CD14-positive monocyte (primary cell): ENCODE measurements at regions not wholly inside any gene's neighbourhood (a gene's known extent, or its start where the extent isn't known, plus 50 kb on each side); places are given as distances from the start of the nearest gene placed in this dataset.

Source experiments
- DNase-seq, 3 donors: peaks; one replicate each; pipeline ENCODE4 v3.0.0-alpha.2; 2011 to 2022
- H2AFZ ChIP-seq: 2 replicates; pipeline ENCODE4 v1.6.0; 2012; ENCODE audit warnings: mild to moderate bottlenecking, low read depth, low read length, inconsistent platforms; ENCODE audit not compliant: insufficient read depth, poor library complexity, severe bottlenecking
- H3K27ac ChIP-seq, 2 donors: 1 replicate in 1 of 2; 2 replicates in 1 of 2; pipeline ENCODE4 v1.5.1; 2012 to 2013; ENCODE audit warnings: low read length in 2 of 2, control low read depth in 1 of 2, inconsistent platforms in 1 of 2, low read depth in 1 of 2, mild to moderate bottlenecking in 1 of 2
- H3K27me3 ChIP-seq, 2 donors: one replicate each; pipeline versions ENCODE4 v1.6.0 to v1.6.1; 2011 to 2013; ENCODE audit warnings: low read length in 2 of 2; ENCODE audit not compliant: control insufficient read depth in 2 of 2, insufficient read depth in 2 of 2
- H3K36me3 ChIP-seq, 2 donors: replicated peaks in 1 of 2; 1 replicate in 1 of 2; 2 replicates in 1 of 2; pipeline versions ENCODE4 v1.5.1 to v1.6.1; 2012 to 2013; ENCODE audit warnings: low read length in 2 of 2, control low read depth in 1 of 2, inconsistent platforms in 1 of 2, mild to moderate bottlenecking in 1 of 2; ENCODE audit not compliant: insufficient read depth in 2 of 2, control insufficient read depth in 1 of 2
- H3K4me1 ChIP-seq, 2 donors: 1 replicate in 1 of 2; 2 replicates in 1 of 2; pipeline versions ENCODE4 v1.5.1 to v1.6.1; 2012 to 2013; ENCODE audit warnings: low read length in 2 of 2, control low read depth in 1 of 2, inconsistent platforms in 1 of 2, mild to moderate bottlenecking in 1 of 2, moderate library complexity in 1 of 2; ENCODE audit not compliant: insufficient read depth in 2 of 2, control insufficient read depth in 1 of 2
- H3K4me2 ChIP-seq: replicated peaks from 2 replicates; pipeline ENCODE3; 2012; ENCODE audit warnings: low read length, moderate library complexity, mild to moderate bottlenecking; ENCODE audit not compliant: poor library complexity, severe bottlenecking; ENCODE audit errors: extremely low read depth
- H3K4me3 ChIP-seq, 3 experiments: fragments of 200-600 bp in 1 of 3; sonication (generic) in 1 of 3; replicated peaks in 1 of 3; 1 replicate in 2 of 3; 2 replicates in 1 of 3; pipeline ENCODE4 v1.5.1; 2011 to 2013; ENCODE audit warnings: low read length in 3 of 3, mild to moderate bottlenecking in 3 of 3, control low read depth in 2 of 3, low read depth in 2 of 3, inconsistent platforms in 1 of 3, moderate library complexity in 1 of 3
- H3K79me2 ChIP-seq: 2 replicates; pipeline ENCODE4 v1.6.0; 2012; ENCODE audit warnings: mild to moderate bottlenecking, control low read depth, inconsistent platforms, low read length, moderate library complexity; ENCODE audit not compliant: insufficient read depth
- H3K9ac ChIP-seq: 2 replicates; pipeline ENCODE4 v1.6.0; 2017; ENCODE audit warnings: low read length, mild to moderate bottlenecking; ENCODE audit not compliant: insufficient read depth, poor library complexity, severe bottlenecking
- H3K9me3 ChIP-seq, 2 donors: replicated peaks in 1 of 2; 1 replicate in 1 of 2; 2 replicates in 1 of 2; pipeline versions ENCODE4 v1.5.1 to v1.6.1; 2012 to 2013; ENCODE audit warnings: low read length in 2 of 2, control low read depth in 1 of 2; ENCODE audit not compliant: control insufficient read depth in 1 of 2, insufficient read depth in 1 of 2
- H4K20me1 ChIP-seq: 2 replicates; pipeline ENCODE4 v1.6.0; 2012; ENCODE audit warnings: mild to moderate bottlenecking, low read length, control low read depth, moderate library complexity; ENCODE audit not compliant: insufficient read depth
- H3K27ac Mint-ChIP-seq, 7 donors: one replicate each; pipeline ENCODE4 v1.8.0; 2020; ENCODE audit warnings: mild to moderate bottlenecking in 7 of 7, mixed read lengths in 7 of 7, moderate library complexity in 6 of 7, inconsistent platforms in 2 of 7
- H3K27me3 Mint-ChIP-seq, 3 donors: one replicate each; pipeline ENCODE4 v1.8.0; 2021 to 2022; ENCODE audit warnings: low read depth in 3 of 3, mild to moderate bottlenecking in 3 of 3, mixed read lengths in 3 of 3, moderate library complexity in 3 of 3, inconsistent platforms in 1 of 3
- H3K36me3 Mint-ChIP-seq, 2 donors: one replicate each; pipeline ENCODE4 v1.8.0; 2020; ENCODE audit warnings: mixed read lengths in 2 of 2, inconsistent platforms in 1 of 2, mild to moderate bottlenecking in 1 of 2
- H3K4me1 Mint-ChIP-seq: one replicate; pipeline ENCODE4 v1.8.0; 2020; ENCODE audit warnings: mild to moderate bottlenecking, mixed read lengths
- H3K4me3 Mint-ChIP-seq, 2 donors: one replicate each; pipeline ENCODE4 v1.8.0; 2020; ENCODE audit warnings: mild to moderate bottlenecking in 2 of 2, mixed read lengths in 2 of 2, moderate library complexity in 1 of 2
- H3K9me3 Mint-ChIP-seq, 7 donors: one replicate each; pipeline ENCODE4 v1.8.0; 2020 to 2022; ENCODE audit warnings: mixed read lengths in 7 of 7, mild to moderate bottlenecking in 6 of 7, moderate library complexity in 6 of 7, inconsistent platforms in 2 of 7
- CTCF ChIP-seq: fragments of 200-600 bp; IDR thresholded peaks from one replicate; pipeline ENCODE4 v1.8.0; 2022; ENCODE audit warnings: antibody characterized with exemption, mild to moderate bottlenecking
- WGBS: methylation state at CpG from one replicate; pipeline ENCODE4 v1.1.5; 2013; ENCODE audit warnings: missing lambda C conversion rate; ENCODE audit not compliant: insufficient coverage; 5-methylcytosine and 5-hydroxymethylcytosine counted together
- intact Hi-C, 2 donors: fragments of 100-400 bp; cut with micrococcal nuclease; formaldehyde crosslinking; loops; one replicate each; pipeline versions ENCODE4 v1.15.0 to v1.15.1; 2023

GRCh38 chr12:32027684-32028365, 68.6 kb downstream of the RESF1 start:
- H3K9me3 Mint-ChIP-seq, result peaks cover 0 to 4% (median 0%) of the 10 kb centered on the region in 7 donors
- DNase-seq, result peak; percentile 22 to 58 (median 43)
- intact Hi-C loops, result no loop called here

GRCh38 chr12:32030151-32030550, 70.9 kb downstream of the RESF1 start:
- no peak overlapping the region for H3K27ac ChIP-seq
- intact Hi-C loops, result no loop called here
- Mint-ChIP-seq H3K4me1 (peaks cover 12% of the 10 kb centered on the region), H3K27me3 (peaks cover 5 to 12% (median 12%) of the 10 kb centered on the region in 3 donors), H3K36me3 (no peaks in the 10 kb centered on the region), H3K4me3 (no peak overlapping the region), H3K27ac (no peak overlapping the region), H3K9me3 (peaks cover 0 to 4% (median 0%) of the 10 kb centered on the region in 7 donors)
- no peak for DNase-seq
- no peaks in the 10 kb centered on the region for H3K4me1 ChIP-seq
- H2AFZ ChIP-seq, result no peak overlapping the region
- H4K20me1 ChIP-seq, result no peaks in the 10 kb centered on the region
- no peak overlapping the region for H3K9ac ChIP-seq
- no peaks in the 10 kb centered on the region for H3K36me3 ChIP-seq
- TF ChIP-seq CTCF, result no peak
- 92% methylated on average over 10 of the region's 12 CpGs for WGBS
- no peak overlapping the region for H3K4me3 ChIP-seq
- H3K4me2 ChIP-seq, result no peak overlapping the region
- no peaks in the 10 kb centered on the region for H3K79me2 ChIP-seq
- no peaks in the 10 kb centered on the region for H3K27me3 ChIP-seq
- no peaks in the 10 kb centered on the region for H3K9me3 ChIP-seq

More at GRCh38 chr12:32027684-32028365, 68.6 kb downstream of the RESF1 start:
- H4K20me1 ChIP-seq, result no peaks in the 10 kb centered on the region
- H3K4me3 ChIP-seq, result no peak overlapping the region
- H3K4me1 Mint-ChIP-seq, result peaks cover 12% of the 10 kb centered on the region
- no peak overlapping the region for H2AFZ ChIP-seq
- H3K27ac ChIP-seq, result no peak overlapping the region
- no CpG with 5 or more reads among the region's 6 CpGs for WGBS
- H3K9ac ChIP-seq, result no peak overlapping the region
- no peak for TF ChIP-seq CTCF
- H3K36me3 ChIP-seq, result no peaks in the 10 kb centered on the region
- no peaks in the 10 kb centered on the region for H3K27me3 ChIP-seq
- no peaks in the 10 kb centered on the region for H3K36me3 Mint-ChIP-seq
- peaks cover 7 to 13% (median 12%) of the 10 kb centered on the region in 3 donors for H3K27me3 Mint-ChIP-seq
- H3K9me3 ChIP-seq, result no peaks in the 10 kb centered on the region
- H3K79me2 ChIP-seq, result no peaks in the 10 kb centered on the region
- H3K27ac Mint-ChIP-seq, result peak overlapping the region in 1 of 7 donors; percentile 26
- H3K4me3 Mint-ChIP-seq, result no peak overlapping the region
- H3K4me1 ChIP-seq, result no peaks in the 10 kb centered on the region
- no peak overlapping the region for H3K4me2 ChIP-seq
